Astrocyte (in vitro differentiated cells and primary cell): ENCODE measurements at regions not wholly inside any gene's neighbourhood (a gene's known extent, or its start where the extent isn't known, plus 50 kb on each side); places are given as distances from the start of the nearest gene placed in this dataset.

Experiments
- DNase-seq: peaks from one replicate; pipeline ENCODE4 v3.0.0-alpha.2; 2010; ENCODE audit warnings: low read depth
- FAIRE-seq: peaks from 2 replicates; lab custom pipeline; 2011; peaks lifted over from hg19 to GRCh38; lab: Jason Lieb, UNC
- H2AFZ ChIP-seq: 2 replicates; pipeline ENCODE4 v1.6.0; 2012; ENCODE audit warnings: low read depth, low read length, inconsistent platforms
- H3K27ac ChIP-seq: 2 replicates; pipeline ENCODE4 v1.5.1; 2011; ENCODE audit warnings: low read depth, low read length, inconsistent platforms
- H3K27me3 ChIP-seq: 2 replicates; pipeline ENCODE4 v1.6.0; 2011; ENCODE audit warnings: low read length, inconsistent platforms; ENCODE audit not compliant: insufficient read depth
- H3K36me3 ChIP-seq: 2 replicates; pipeline ENCODE4 v1.5.1; 2011; ENCODE audit warnings: low read length, inconsistent platforms; ENCODE audit not compliant: insufficient read depth
- H3K4me1 ChIP-seq: 2 replicates; pipeline ENCODE4 v1.5.1; 2011; ENCODE audit warnings: low read length, inconsistent platforms; ENCODE audit not compliant: insufficient read depth
- H3K4me2 ChIP-seq: 2 replicates; pipeline ENCODE4 v1.6.0; 2012; ENCODE audit warnings: low read length, inconsistent platforms
- H3K4me3 ChIP-seq: 2 replicates; pipeline ENCODE4 v1.5.1; 2011; ENCODE audit warnings: low read depth, mild to moderate bottlenecking, low read length, inconsistent platforms; ENCODE audit not compliant: insufficient read depth
- H3K79me2 ChIP-seq: 2 replicates; pipeline ENCODE4 v1.6.0; 2012; ENCODE audit warnings: mild to moderate bottlenecking, low read length, inconsistent platforms; ENCODE audit not compliant: insufficient read depth
- H3K9ac ChIP-seq: 2 replicates; pipeline ENCODE4 v1.6.0; 2012; ENCODE audit warnings: mild to moderate bottlenecking, low read length, inconsistent platforms
- H3K9me3 ChIP-seq: 2 replicates; pipeline ENCODE4 v1.5.1; 2012; ENCODE audit warnings: low read depth, mild to moderate bottlenecking, low read length, inconsistent platforms; ENCODE audit not compliant: insufficient read depth
- H4K20me1 ChIP-seq: 2 replicates; pipeline ENCODE4 v1.6.0; 2012; ENCODE audit warnings: low read length, inconsistent platforms; ENCODE audit not compliant: insufficient read depth
- H3K27ac Mint-ChIP-seq: one replicate; pipeline ENCODE4 v1.8.0; 2021; ENCODE audit warnings: mild to moderate bottlenecking, mixed read lengths; ENCODE audit not compliant: unreplicated experiment
- H3K27me3 Mint-ChIP-seq: one replicate; pipeline ENCODE4 v1.8.0; 2021; ENCODE audit warnings: low read depth, mixed read lengths; ENCODE audit not compliant: unreplicated experiment
- H3K36me3 Mint-ChIP-seq: one replicate; pipeline ENCODE4 v1.8.0; 2021; ENCODE audit warnings: low read depth, mixed read lengths; ENCODE audit not compliant: unreplicated experiment
- H3K4me1 Mint-ChIP-seq: one replicate; pipeline ENCODE4 v1.8.0; 2021; ENCODE audit warnings: low read depth, mixed read lengths; ENCODE audit not compliant: unreplicated experiment
- H3K4me3 Mint-ChIP-seq: one replicate; pipeline ENCODE4 v1.8.0; 2021; ENCODE audit warnings: mild to moderate bottlenecking, moderate library complexity, mixed read lengths; ENCODE audit not compliant: unreplicated experiment
- H3K9me3 Mint-ChIP-seq: one replicate; pipeline ENCODE4 v1.8.0; 2021; ENCODE audit warnings: mild to moderate bottlenecking, mixed read lengths; ENCODE audit not compliant: unreplicated experiment
- EZH2 ChIP-seq: IDR thresholded peaks from 2 replicates; pipeline ENCODE4 v1.6.1; 2012; ENCODE audit warnings: mild to moderate bottlenecking, low read length, inconsistent platforms; ENCODE audit not compliant: insufficient read depth
- TF ChIP-seq, protein P1 (sequence below): IDR thresholded peaks from 2 replicates; pipeline ENCODE4 v1.5.1; 2011; ENCODE audit warnings: low read depth, mild to moderate bottlenecking, inconsistent platforms, low read length, moderate library complexity; ENCODE audit not compliant: insufficient read depth

DNA sequence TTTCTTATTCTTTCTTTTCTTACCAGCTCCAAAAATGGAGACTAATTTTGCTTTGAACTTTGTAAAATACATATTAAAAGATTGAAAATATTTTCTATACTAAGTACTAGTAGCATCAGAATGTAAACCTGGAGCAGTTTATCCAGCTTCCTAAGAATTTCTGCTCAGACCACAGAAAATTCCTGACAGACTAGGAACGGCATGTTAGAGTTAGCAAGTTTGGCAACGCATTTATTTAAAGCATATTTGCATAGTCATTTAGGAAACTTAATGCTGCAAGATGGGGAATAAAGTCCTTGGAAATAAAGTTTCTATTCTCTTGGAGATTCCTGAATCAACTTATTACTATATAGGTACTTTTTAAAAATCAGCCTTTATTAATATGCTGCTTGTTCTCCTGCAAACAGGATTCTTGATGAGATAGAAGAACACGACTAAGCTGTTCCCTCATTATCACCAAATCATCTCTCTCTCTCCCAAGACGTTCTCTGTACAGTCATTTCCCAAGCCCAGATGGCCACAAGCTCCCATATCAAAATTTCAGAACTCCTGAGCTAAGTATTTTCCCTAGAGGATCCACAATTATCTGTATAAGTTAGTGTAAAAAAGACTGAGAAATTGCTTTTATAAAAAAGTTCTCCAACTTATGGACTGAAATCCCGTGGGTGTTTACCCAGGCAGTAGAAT is 305.8 kb upstream of the NEBL start:
- Mint-ChIP-seq H3K9me3 (peaks cover 3% of the 10 kb centered on the region), H3K4me1 (peaks cover 2% of the 10 kb centered on the region), H3K27me3 (no peaks in the 10 kb centered on the region), H3K36me3 (no peaks in the 10 kb centered on the region), H3K27ac (no peak overlapping the region), H3K4me3 (no peak overlapping the region)
- no peak for TF ChIP-seq EZH2
- TF ChIP-seq, protein P1, sequence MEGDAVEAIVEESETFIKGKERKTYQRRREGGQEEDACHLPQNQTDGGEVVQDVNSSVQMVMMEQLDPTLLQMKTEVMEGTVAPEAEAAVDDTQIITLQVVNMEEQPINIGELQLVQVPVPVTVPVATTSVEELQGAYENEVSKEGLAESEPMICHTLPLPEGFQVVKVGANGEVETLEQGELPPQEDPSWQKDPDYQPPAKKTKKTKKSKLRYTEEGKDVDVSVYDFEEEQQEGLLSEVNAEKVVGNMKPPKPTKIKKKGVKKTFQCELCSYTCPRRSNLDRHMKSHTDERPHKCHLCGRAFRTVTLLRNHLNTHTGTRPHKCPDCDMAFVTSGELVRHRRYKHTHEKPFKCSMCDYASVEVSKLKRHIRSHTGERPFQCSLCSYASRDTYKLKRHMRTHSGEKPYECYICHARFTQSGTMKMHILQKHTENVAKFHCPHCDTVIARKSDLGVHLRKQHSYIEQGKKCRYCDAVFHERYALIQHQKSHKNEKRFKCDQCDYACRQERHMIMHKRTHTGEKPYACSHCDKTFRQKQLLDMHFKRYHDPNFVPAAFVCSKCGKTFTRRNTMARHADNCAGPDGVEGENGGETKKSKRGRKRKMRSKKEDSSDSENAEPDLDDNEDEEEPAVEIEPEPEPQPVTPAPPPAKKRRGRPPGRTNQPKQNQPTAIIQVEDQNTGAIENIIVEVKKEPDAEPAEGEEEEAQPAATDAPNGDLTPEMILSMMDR: no peak
- Histone ChIP-seq H3K79me2 (no peaks in the 10 kb centered on the region), H3K4me2 (no peak overlapping the region), H2AFZ (no peak overlapping the region), H3K27ac (no peak overlapping the region), H3K4me3 (no peak overlapping the region), H3K36me3 (no peaks in the 10 kb centered on the region), H3K9me3 (peaks cover 6% of the 10 kb centered on the region), H3K27me3 (no peaks in the 10 kb centered on the region), H4K20me1 (no peaks in the 10 kb centered on the region), H3K9ac (no peak overlapping the region), H3K4me1 (no peaks in the 10 kb centered on the region)
- FAIRE-seq: no peak
- DNase-seq: no peak

GRCh38 chr10:21199501-21199900 is 302.4 kb upstream of the NEBL start:
- H3K36me3 Mint-ChIP-seq: peaks cover 2% of the 10 kb centered on the region
- no peak for FAIRE-seq

More at GRCh38 chr10:21199501-21199900, 302.4 kb upstream of the NEBL start:
- TF ChIP-seq, protein P1: no peak
- no peak for TF ChIP-seq EZH2
- H3K9ac ChIP-seq: no peak overlapping the region
- H3K79me2 ChIP-seq: no peaks in the 10 kb centered on the region
- DNase-seq: no peak
- H2AFZ ChIP-seq: no peak overlapping the region
- Mint-ChIP-seq H3K4me3 (no peak overlapping the region), H3K27me3 (peaks cover 2% of the 10 kb centered on the region), H3K27ac (no peak overlapping the region), H3K4me1 (peaks cover 5% of the 10 kb centered on the region), H3K9me3 (peaks cover 5% of the 10 kb centered on the region)
- no peaks in the 10 kb centered on the region for H4K20me1 ChIP-seq
- no peaks in the 10 kb centered on the region for H3K27me3 ChIP-seq
- no peaks in the 10 kb centered on the region for H3K4me1 ChIP-seq
- H3K4me3 ChIP-seq: no peak overlapping the region
- no peaks in the 10 kb centered on the region for H3K36me3 ChIP-seq
- peaks cover 3% of the 10 kb centered on the region for H3K9me3 ChIP-seq
- no peak overlapping the region for H3K4me2 ChIP-seq
- H3K27ac ChIP-seq: no peak overlapping the region
